ENCODE measurements at regions not wholly inside any gene's neighbourhood (a gene's known extent, or its start where the extent isn't known, plus 50 kb on each side); places are given as distances from the start of the nearest gene placed in this dataset.

GRCh38 chr15:96262097-96262496, 68.4 kb upstream of the NR2F2 start:
- TF ChIP-seq, protein P1, sequence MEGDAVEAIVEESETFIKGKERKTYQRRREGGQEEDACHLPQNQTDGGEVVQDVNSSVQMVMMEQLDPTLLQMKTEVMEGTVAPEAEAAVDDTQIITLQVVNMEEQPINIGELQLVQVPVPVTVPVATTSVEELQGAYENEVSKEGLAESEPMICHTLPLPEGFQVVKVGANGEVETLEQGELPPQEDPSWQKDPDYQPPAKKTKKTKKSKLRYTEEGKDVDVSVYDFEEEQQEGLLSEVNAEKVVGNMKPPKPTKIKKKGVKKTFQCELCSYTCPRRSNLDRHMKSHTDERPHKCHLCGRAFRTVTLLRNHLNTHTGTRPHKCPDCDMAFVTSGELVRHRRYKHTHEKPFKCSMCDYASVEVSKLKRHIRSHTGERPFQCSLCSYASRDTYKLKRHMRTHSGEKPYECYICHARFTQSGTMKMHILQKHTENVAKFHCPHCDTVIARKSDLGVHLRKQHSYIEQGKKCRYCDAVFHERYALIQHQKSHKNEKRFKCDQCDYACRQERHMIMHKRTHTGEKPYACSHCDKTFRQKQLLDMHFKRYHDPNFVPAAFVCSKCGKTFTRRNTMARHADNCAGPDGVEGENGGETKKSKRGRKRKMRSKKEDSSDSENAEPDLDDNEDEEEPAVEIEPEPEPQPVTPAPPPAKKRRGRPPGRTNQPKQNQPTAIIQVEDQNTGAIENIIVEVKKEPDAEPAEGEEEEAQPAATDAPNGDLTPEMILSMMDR (conservative IDR thresholded peaks at IDR 0.05; ENCODE audit: low read depth in 2 of 2): no peak
- no peak for TF ChIP-seq REST (IDR thresholded peaks at IDR 0.05; ENCODE audit: unreplicated experiment)
- TF ChIP-seq EZH2phosphoT487 (IDR thresholded peaks at IDR 0.05; ENCODE audit: unreplicated experiment): no peak
- no peak for TF ChIP-seq POLR2AphosphoS5 (IDR thresholded peaks at IDR 0.05; ENCODE audit: low read depth)
- TF ChIP-seq EZH2 (IDR thresholded peaks at IDR 0.05; ENCODE audit: low read depth, unreplicated experiment): no peak
- TF ChIP-seq JUNB (IDR thresholded peaks at IDR 0.05; ENCODE audit: unreplicated experiment): no peak
- no peak for TF ChIP-seq STAT1 (IDR thresholded peaks at IDR 0.05; ENCODE audit: unreplicated experiment)
